ENCODE measurements at regions not wholly inside any gene's neighbourhood (a gene's known extent, or its start where the extent isn't known, plus 50 kb on each side); places are given as distances from the start of the nearest gene placed in this dataset.
"Not testable (repeated sequence)": the region's sequence is repeated elsewhere in the genome, so short reads cannot be mapped to it uniquely, and the experiment has no call there.

DNA sequence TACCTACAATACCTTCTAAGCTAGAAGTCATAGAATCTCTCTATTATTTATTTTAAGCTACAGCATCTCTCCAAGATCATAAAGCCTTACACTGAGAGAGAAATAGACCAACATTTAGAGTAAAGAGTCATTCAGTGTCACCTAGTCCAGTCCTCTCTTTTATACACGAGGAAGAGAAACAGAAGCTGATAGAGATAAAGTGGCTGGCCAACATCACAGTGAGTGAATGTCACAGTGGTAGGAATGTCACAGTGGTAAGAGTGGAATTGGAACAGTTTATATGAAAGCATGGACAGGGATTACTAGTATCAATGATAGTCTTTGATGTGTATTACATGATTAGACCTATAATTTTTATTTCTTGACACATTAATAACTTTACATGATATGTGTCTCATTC is 307.8 kb upstream of the NBPF12 start:
- not testable (repeated sequence) for DNase-seq

DNA sequence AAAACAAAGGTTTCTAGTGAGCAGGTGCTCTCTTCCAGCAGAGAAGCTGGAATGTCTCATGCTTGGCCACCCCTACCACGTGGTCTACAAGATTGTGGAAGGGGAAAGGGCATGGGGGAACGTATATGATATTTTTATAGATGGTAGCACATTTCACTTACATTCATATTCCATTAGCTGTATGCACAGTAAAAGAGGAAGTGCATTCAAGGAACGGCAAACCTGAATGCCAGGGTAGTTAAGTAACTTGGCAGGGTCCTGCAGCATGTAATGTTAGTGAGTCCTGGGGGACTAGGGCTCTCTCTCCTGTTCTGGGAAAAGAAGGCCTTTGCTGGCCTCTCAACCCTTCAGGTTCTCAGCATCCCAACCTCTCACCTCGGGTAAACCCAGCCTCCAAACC is 319.5 kb upstream of the NBPF12 start:
- not testable (repeated sequence) for DNase-seq

DNA sequence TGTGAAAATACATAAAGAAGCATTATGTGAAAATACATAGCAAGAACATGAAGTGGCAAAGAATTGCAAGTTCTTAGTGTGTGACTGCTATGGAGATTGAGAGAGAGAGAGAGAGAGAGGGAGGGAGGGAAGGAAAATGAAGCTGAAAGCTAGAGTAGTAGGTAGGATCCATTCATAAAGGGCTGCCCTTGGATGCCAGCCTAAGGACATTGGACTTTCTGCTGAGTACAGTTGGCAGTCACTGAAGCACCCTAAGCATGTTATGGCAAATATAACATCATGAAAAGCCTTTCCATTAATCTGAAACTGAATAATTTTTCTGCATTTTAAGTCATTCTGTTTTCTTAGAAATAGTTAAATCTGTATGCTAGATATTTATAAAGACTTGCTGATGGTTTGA is 333.4 kb upstream of the NBPF12 start:
- not testable (repeated sequence) for DNase-seq

DNA sequence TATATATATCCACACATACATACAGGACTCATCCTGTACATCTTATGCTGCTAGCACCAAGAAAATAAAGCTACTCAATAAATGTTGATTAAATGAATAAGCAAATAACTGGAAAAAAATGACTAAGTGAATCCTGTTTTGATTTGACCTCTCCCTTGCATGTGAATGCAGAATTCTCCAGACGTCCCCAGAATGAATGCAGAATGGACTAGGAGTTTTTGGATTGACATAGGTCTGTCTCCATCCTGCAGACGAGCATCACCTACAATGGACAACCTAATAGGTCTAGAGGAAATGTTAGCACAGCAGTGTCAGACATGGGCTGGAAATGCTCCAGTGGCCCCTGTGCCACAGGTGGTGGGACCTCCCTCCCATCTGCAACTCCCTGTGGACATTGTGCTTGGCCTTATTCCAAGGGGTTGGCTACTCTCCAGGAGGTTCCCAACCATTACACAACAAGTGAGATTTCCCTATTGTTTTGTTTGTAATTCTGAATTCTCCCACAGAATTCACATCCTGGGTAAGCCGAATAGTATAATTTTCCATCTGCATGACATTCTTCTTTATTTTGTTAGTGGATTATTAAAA is 337.3 kb upstream of the NBPF12 start:
- not testable (repeated sequence) for DNase-seq

DNA sequence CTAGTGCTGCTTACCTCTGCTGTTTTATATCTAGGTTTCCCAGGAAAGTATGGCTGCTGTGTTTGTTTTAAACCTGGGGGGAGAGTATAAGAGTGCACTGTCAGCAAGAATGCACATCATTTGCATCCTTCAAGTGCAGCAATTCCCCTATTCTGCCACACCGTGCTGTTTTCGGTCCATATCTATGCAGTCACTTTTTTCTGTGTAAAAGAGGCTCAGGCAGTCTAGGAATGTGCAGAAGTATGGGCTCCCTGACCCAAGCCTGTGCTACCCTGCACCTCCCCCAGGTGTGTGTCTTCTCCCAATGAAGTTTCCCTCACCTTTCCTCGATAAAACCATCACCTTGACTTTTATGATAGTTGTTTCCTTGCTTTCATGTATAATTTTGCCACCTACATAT is 338.2 kb upstream of the NBPF12 start:
- DNase-seq, result not testable (repeated sequence)

DNA sequence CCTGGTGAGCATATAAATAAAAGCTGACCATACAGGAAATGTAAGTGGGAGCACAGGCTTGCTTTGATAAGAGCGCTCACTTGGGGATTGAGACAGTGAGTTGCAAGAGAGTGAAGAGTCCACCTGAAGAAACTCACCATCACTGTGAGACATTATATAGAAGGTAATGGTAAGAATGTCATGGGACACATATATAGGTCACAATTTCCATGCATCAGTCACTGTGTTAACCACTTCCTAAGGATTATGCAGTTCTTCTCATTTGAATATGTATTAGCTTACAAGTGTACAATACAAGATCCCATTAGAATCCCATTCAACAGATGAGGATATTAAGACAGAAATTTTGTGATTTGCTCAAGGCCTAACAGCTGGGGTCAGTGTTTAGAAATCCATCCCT is 352.4 kb upstream of the NOTCH2NLA start:
- DNase-seq, result not testable (repeated sequence)

DNA sequence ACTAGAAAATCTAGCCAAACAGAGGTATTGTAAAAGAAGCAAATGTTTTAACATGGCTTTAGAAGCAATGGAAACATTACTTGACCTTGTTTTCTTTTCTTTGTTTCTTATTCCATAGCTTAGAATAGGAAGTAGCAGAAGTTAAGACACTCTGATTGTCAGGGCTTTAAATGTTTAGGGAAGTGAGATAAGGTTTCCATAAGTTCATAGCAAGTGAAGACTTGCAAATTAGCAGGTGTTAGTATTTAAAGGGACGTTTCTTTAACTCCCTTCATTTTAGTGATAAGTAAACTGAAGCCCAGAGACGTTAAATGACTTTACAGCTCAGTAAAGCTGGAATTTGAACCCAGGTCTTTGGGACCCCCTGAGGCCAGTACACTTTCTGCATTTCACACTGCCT is 338.7 kb upstream of the NOTCH2NLA start:
- DNase-seq, result not testable (repeated sequence)

DNA sequence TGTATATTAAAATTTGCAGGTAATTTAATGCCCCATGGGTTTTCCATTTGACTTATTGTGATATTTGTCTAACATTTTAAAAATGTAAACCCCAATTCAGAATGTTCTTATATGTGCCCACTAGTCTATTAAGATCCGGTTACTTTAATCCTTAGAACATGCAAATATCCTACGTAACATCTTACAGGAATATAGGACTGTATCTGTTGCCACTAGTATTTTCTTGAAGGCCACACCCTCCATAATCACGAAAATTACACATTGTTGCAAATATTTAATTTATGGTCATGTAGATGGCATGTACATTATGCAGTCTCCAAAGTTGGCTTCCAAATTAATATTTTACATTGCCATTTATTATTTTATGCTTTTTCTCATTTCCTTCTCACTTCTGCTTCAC is 329.2 kb upstream of the NOTCH2NLA start:
- not testable (repeated sequence) for DNase-seq

DNA sequence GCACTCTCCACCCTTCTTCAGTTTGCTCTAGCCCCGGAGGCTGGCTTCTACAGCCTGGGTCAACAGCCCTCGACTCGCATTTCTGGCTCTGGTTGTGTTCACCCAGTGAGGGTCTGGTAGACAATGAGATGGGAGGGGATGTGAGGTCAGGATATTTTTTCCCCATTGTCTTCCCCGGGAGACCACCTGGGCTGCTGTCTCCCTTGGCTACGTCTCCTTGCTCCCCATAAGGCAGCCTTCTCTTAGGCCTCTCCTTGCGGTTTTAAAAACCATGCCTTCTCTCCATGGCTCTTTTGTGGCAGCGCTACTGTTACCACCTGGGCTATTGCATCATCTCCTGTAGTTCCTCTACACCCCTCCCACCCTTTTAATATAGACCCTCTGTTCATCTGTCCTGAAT is 327.6 kb upstream of the NOTCH2NLA start:
- DNase-seq, result not testable (repeated sequence)

DNA sequence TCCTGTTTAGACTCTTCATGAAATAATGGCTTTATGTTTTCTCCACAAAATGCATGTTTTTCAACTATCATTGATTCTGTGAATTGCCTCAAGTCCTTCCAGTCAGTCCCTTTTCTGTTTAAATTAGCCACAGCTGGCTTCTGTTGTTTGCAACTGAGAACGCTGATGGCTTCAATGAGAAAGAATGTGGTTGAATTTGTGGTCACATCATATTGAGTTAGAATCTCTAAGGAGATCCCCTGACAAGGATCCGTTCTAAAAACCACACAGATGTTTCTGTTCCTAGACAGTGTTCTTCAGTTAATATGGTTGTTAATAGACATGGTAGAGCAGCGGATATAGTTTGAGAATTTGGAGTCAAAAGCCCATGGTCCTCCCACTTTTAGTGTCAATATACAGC is 323.6 kb upstream of the NOTCH2NLA start:
- DNase-seq, result not testable (repeated sequence)

DNA sequence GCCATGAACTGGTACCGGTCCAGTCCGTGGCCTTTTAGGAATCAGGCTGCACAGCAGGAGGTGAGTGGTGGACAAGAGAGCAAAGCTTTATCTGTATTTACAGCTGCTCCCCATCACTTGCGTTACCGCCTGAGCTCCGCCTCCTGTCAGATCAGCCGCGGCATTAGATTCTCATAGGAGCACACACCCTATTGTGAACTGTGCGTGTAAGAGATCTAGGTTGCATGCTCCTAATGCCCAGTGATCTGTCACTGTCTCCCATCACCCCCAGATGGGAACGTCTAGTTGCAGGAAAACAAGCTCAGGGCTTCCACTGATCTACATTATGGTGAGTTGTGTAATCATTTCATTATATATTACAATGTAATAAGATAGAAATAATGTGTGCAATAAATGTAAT is 319.9 kb upstream of the NOTCH2NLA start:
- not testable (repeated sequence) for DNase-seq

DNA sequence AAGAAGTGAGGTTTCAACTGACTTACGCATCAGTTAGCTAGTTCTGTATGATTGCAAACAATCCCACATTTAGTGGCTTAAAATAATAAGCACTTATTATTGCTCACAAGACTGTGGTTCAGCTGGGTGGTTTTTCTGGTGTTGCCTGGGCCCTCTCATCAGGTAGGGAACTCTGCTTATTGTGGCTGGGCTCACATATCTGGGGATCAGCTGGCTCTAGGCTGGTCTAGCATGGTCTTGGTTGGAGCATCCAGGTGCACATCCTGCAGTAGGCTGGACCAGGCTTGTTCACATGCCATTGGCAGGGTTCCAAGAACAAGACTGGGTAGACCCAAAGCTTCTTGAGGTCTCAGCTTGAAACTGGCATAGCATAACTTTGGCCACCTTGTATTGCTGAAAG is 317.4 kb upstream of the NOTCH2NLA start:
- not testable (repeated sequence) for DNase-seq

DNA sequence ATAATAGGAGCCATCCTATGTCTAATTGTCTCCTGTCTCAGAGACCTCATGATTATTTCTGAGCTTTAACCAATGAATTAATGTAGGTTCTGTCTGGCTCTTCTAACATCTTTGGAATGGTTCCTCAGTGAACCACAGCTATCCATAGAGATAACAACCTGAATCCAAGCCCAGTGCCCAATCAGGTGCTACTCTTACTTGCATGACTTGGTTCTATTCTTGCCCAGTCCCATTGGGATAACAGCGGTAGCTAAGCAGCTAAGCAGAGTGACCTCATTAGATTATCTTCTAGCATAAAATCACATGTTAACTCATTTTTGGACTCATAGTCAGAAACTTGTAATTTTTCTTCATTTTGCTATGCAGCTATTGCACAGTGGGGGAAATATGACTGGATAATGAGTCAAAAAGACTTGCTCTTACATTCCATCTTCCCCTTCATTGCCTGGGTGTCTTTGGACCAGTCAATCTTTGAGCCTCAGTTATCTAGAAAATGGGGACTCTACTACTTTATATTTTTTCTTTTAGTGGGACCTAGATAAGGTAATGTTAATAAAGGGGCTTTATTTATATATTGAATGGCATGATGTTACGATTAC is 309.1 kb upstream of the NOTCH2NLA start:
- DNase-seq, result not testable (repeated sequence)

DNA sequence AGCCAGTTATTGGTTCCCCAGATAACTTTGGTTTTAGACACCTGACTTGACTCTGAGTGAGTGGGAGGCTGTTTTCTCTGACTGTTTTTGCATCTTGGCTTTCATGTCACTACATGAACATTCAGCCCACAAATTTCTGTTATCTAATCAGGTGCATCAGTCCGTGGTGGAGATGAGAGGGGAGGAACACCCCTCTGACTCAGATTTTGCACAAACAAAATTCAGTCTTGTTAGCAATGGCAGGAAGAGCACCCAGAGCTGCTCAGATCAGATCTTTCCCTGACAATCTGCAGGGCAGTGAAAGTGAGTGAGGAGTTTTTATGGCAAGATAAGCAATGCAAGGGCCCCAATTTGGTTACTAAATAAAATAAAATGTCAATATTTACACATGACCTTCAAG is 307.2 kb upstream of the NOTCH2NLA start:
- DNase-seq, result not testable (repeated sequence)

DNA sequence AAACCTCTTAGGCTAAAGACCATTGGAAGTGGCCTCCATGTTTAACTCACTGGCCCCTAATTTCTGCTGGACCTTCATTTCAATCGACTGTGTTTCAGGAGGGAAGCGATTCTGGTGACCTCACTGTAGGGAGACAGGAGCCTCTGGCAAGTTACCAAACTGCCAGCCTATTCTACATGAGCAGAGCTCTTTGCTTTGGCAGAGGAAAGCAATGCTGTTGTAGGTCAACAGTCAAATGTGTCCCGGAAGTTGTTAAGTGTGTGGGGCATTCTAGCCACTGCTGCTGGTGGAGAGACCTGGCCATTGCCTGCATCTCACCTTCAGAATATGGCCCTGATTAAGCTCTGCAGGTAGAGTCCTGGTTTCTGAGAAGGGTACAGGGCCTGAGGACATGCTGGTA is 306.8 kb upstream of the NOTCH2NLA start:
- not testable (repeated sequence) for DNase-seq

DNA sequence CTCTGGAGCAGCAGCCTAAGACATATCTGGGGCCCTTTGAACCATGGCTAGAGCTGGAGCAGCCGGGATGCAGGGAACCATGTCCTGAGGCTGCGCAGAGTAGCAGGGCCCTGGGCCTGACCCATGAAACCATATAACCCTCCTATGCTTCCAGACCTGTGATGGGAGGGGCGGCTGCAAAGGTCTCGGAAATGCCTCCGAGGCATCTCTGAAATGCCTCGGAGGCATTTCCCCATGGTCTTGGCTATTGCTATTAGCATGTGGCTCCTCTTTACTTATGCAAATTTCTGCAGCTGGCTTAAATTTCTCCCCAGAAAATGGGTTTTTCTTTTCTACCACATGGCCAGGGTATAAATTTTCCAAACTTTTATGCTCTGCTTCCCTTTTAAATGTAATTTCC is 302.1 kb upstream of the NOTCH2NLA start:
- not testable (repeated sequence) for DNase-seq

DNA sequence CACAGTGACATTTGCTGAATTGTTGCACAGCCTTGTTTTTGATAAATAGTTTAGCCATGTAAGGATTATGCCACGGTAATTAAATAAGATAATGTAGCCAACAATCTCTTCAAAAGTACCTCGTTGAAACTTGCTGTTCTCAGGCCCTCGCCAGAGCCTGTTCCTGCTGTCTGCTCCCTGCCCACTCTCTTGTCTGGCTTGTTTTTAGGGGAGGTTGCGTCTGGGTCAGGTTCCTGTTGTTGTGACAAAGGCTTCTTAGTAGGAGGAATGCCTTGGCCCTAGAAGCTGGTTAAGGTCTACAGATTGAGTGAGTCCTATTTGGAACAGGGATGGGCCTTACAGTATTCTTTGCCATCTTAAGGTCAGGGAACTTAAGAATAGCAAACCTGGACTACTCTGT is 294.0 kb upstream of the NOTCH2NLA start:
- not testable (repeated sequence) for DNase-seq

DNA sequence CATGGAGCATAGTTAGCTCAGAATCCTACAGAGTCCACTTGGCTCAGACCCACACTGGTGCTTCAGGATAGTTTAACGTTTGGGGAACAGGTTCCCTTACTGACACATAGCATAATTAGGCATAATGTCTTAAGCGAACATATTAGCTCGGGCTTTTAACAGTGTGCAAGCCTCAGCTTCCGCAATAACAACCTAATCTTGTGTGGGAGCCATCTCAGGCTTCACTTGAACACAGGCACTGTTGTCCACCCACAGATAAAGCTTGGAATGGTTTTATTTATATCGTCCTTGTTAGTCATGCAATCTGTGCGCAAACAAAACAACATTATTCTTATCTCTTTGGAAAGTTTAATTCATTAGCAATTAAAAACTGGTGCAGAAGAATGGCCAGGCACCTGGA is 293.5 kb upstream of the NOTCH2NLA start:
- DNase-seq, result not testable (repeated sequence)

DNA sequence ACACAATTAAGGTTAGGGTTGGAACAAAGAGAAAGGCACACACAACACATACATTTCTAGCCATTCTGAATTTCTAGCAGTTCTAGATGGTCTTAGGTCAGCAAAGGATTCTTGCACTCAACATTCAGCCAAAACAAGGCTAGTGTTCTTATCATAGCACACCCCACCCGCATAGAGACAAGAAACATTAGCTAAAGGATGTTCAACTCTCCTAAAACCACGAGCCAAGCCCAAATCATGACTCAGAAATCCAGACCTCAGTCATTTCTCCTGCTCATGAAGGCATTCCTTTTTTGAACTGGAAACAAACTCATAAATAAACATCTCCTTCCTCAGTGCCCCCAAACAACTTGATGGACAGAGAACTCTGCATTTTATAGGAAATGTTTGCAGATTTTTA is 293.0 kb upstream of the NOTCH2NLA start:
- not testable (repeated sequence) for DNase-seq

DNA sequence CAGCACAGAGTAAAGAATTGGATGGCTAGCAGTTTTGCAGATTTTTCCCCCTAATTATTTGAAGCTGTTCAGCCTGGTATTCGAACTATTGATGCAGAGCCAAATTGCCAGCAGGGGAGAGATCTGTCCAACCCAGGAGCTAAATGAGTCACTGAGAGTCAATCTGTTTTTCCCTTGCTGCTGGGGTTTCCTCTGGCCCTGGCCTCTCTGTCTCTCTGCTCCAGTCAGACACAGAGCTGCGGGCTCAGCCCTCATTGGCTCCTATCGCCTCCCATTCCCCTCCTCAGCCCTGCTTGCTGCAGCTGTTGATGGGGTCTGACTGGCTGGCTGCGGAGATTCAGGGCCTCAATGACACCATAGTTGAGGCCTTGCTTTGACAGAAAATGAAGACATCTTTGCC is 284.9 kb upstream of the NOTCH2NLA start:
- DNase-seq, result not testable (repeated sequence)

DNA sequence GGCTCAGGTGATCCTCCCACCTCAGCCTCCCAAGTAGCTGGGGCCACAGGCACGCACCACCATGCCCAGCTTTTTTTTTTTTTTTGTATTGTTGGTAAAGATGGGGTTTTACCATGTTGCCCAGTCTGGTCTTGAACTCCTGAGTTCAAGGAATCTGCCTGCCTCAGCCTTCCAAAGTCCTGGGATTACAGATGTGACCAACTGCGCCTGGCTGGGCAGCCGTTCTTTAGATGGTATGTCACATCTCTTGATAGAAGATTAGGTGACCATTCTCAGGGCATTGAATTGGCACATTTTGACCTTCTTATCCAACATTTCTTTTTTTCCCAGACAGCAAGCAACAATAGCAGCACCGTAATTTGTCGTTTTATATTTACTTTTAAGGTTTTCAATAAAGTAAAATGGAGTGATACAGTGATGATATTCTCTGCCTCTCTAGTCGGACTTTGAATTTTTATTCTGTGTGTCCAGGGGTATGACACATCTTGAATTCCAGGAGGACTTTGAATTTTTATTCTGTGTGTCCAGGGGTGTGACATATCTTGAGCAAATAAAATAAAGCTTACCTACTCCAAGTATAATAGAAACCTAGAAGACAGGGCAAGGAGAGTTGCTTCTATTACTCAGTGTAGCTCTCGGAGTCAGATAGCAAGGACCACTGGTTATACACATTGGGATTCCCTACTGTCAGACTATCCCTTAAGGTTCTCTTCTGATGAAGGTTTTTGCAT is 282.4 kb upstream of the NOTCH2NLA start:
- not testable (repeated sequence) for DNase-seq

DNA sequence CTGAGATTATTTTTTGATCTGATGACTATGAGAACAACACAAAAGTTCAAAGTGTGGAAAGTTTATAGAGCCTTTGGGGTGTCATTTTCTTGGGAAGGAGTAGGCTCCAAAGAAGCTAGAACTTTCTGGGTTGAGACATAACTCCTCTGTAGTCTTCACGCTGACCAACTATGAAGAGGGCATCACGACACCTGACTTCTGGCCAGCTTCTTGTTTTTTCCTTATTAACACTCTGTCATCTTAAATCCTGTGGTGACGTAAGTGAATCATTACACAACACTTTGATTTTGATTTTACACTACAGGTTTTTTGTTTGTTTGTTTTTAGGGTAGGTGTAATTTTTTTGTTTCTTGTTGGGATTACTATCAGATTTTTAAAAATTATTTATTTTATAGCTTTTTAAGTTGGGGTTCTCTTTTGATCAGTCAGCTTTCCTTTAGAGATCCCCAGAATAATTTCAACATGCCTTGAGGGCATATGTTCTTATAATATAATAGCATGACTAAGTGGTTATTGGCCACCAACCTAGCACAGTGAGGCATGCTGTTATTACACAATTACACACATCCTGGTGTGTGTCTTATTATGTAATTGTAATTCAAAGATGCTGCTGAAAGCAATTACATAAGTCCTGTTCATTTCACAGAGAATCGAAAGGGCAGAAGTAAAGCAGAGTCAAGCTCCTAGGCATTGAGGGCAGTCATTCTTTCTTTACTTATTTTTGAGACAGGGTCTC is 281.6 kb upstream of the NOTCH2NLA start:
- not testable (repeated sequence) for DNase-seq

DNA sequence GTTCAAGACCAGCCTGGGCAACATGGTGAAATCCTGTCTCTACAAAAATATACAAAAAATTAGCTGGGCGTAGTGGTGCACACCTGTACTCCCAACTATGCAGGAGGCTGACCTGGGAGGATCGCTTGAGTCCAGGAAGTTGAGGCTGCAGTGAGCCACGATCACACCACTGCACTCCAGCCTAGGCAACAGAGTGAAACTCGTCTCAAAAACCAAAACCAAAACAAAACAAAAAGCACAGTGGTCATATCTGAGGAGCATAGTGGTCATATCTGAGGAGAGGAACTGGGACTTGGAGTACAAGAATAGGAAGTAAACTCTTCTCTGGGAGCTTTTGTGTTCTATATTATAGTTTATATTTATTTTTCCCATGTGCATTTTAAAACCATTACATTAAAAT is 275.3 kb upstream of the NOTCH2NLA start:
- DNase-seq, result not testable (repeated sequence)
